GM21619 (cell line): ENCODE measurements at regions not wholly inside any gene's neighbourhood (a gene's known extent, or its start where the extent isn't known, plus 50 kb on each side); places are given as distances from the start of the nearest gene placed in this dataset.
"Not testable (repeated sequence)": the region's sequence is repeated elsewhere in the genome, so short reads cannot be mapped to it uniquely, and the experiment has no call there.

Source experiments
- ATAC-seq: cut with Tn5 transposase; IDR thresholded peaks from one replicate; pipeline ENCODE4 v1.9.1; 2021; ENCODE audit not compliant: unreplicated experiment

DNA sequence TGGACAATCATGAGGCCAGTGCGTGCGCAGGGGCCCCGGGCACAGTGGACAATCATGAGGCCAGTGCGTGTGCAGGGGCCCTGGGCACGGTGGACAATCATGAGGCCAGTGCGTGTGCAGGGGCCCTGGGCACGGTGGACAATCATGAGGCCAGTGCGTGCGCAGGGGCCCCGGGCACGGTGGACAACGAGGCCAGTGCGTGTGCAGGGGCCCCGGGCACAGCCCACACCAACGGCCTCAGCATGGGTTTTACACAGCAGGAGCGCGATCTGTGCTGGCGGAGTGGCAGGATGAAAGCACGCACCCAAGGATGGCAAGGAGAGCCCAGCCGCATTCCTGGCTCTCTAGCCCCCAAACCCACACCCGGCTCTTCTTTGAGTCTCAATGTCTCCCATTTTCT, 78.8 kb downstream of the RFLNA start:
- not testable (repeated sequence) for ATAC-seq

DNA sequence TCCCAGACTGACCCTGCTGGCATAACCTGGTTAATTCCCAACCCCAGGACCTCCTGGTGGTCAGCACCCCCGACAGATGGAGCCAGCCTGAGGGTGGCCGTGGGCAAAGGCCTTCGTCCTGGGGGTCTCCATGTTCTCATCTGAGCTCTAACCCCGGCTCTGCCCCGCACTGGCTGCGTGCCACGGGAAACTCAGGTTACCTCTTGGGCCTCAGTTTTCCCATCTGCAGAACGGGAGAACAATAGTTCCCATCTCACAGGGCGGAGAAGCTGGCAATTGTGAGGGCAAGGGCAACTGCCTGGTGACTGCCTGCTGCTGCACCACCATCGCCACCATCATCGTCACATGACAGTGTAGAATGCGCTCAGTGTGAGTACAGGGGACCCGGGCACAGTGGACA, 77.9 kb downstream of the RFLNA start:
- ATAC-seq, result no peak

DNA sequence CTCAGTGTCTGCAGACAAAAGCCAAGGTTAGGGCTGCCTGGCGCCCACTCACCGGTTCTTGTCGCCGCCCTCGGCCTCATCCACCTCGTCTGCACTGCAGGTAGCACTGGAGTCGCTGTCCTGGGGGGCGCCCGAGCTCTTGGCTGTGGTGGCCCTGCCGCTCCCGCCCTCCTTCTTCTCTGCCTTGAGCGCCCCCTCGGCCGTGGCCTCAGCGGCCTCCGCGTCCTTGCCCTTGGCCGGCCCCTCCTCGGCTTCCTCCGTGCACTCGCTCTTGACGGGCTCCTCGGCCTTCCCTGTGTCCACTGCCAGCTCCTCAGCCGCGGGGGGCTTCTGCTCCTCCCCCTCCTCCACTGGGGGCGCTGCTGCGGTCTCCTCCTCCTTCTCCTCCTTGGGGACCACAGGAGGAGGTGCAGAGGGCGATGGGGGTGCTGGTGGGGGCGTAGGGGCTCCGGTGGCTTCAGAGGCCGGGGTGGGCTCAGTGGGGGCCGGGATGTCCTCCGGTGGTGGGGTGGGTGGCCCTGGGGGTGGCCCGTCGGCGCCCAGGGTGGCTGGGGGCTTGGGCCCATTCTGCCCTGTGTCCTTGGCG, 77.2 kb downstream of the RFLNA start:
- ATAC-seq, result no peak

DNA sequence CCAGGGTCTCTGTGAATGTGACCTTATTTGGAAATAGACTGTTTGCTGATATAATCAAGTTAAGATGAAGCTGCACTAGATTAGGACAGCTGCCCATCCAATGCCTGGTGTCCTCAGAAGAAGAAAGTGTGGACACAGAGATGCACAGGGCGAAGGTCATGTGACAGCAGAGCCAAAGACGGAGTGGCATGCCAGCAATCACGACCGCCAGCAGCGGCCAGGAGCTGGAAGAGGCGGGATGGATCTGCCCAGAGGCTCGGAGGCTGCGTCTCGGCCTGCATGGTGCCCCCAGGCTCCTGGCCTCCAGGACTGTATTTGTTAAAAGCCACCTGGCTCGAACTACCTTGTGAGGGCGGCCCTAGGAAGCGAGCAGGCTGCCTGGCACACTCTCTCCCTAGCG, 76.5 kb downstream of the RFLNA start:
- no peak for ATAC-seq

DNA sequence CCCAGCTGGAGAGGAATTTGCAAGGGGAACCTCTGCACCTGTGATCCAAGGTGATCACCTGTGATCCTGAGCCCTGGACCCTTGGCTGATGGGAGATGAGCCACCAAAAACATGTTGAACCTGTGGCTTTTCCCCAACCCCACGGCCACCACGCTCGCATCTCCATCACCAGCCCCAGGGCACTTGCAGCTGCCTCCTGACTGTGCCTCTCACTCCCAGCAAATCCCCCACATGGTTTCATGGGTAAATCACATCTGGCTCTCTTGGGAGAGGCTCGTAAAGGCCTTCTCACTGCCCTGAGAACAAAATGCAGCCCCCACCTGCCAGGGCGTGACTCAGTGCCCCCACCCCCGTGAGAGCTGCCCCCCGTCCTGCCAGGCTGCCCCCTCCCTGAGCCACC, 76.0 kb downstream of the RFLNA start:
- ATAC-seq, result no peak

DNA sequence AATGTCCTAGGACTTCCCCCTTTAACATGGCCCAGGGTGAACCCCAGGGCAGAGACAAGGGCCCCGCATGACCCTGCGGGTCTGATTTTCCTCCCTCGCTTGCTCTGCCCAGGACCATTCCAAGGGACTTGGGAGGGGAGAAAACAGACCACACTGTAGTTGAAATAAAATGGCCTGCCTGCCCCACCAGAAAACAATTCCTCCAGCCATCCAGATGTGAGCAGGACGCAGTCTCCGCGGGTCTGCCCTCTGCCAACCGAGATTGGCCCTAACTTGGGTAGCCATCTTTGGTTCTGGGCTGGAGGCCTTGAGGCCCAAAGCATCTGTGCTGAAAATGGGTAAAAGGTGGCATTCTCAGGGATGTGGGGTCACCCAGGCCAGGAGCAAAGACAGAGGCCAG, 75.5 kb downstream of the RFLNA start:
- no peak for ATAC-seq

DNA sequence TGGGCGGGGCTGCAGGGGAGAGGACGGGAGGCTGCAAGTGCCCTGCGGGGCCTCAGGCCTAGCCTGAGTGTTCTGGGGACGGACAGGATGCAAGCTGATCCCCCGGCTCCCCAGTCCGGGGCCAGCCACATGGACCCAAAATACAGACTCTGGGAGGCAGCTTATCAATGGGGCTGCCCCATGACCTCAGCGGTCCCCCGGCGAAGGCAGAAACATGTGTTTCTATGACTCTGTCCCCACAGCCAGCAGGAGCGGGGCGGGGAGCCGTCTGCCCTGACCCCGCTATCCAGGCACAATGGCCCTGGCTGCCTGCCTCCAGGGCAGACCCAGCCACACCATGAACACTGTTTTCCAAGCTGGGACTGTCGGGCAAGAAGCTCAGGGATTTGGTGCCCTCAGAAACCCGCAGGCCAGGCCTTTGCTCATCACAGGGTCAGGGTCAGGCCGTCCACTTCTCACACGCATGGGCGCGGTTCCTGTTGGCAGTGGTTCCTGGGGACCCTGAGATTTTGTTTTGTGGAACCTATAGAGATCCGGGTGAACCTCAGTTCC, 75.0 kb downstream of the RFLNA start:
- no peak for ATAC-seq

DNA sequence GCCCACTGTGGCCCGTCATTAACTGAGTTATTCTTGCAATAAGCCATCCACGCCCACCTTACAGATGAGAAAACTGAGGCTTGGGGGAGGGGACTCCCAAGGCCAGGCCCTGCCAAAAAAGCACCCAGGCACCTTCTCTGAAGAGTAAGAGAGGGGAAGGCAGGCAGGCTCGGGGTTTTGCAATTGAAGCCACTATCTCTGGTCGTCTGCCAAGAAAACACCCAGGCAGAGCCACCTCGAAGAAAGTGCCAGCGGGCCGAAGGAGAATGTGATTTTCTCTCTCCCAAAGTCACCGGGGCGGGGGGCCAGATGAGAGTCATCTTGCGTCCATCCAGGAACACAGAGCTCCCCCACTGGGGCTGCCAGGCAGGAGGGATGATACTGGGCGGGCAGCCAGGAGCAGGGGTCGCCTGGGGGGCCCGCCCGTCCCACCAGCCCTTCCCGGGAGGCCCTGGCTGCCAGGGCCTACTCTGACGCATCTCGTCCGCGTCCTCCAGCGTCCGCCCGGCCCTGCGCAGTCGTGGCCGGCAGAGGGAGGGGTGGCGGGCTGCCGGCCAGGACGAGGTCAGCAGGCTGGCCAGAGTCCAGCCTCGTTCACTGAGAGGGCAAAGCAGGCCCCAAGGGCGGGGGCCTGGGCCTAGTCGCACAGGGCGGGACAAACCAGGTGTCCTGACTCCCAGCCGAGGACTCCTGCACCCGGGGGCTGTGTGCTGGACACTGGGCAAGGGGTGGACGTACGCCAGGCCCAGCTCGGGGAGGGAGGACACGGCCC, 74.3 kb downstream of the RFLNA start:
- ATAC-seq, result no peak

DNA sequence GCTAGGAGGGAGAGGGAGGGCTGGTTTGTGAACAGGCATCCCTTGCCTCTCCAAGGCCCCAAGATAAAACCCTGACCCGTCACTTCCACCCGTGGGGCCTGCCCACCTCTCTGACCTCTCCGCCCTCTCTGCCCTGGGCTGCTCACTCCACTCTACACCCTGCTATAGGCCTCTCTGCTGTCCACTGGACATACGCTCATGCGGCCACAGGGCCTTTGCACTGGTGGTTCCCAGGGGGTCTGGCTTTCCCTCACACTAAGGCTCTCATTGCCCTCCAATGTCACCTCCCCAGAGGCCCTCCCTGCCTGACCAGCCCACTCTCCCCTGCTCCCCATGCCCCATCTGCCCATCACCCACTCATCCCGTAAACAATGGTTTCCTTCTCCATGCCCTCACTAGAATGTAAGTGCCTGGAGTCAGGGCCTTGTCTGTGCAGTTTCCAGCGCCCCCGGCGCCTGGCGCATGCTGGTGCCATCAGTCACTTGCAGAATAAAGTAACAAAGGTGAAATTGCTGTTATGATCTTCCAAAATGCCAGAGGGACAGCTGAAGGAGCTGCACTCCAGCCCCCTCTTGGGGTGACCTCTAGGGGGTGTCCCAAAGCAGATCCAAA, 73.6 kb downstream of the RFLNA start:
- ATAC-seq, result no peak

DNA sequence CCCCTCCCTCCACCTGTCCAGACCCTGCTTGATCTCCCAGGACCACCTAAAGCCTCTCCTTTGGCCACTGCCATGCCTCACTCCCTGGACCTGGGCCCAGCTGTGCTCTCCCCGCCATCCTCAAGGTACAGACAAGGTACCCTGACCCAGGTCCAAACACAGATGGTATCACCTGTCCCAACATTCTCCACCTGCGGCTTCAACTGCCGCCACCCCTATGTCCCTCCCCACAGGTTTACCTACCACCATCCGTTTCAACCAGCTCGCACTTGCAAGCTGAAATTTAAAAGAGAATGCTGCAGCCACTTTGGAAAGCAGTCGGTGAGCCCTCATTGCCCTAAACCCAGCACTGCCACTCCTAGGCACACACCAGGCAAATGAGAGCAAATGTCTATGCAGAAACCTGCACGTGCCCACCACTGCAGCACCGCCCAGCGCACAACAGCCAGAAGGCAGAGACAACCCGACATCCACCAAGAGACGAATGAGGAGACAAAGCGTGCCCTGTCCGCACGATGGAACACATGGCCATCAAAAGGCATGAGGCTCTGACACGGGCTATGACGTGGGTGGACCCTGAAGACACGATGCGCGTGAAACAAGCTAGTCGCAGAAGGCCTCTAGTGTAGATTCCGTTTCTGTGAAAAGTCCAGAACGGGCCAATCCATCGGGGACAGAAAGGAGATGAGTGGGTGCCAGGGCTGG, 71.0 kb downstream of the RFLNA start:
- ATAC-seq, result no peak
